ENCODE measurements at regions not wholly inside any gene's neighbourhood (a gene's known extent, or its start where the extent isn't known, plus 50 kb on each side); places are given as distances from the start of the nearest gene placed in this dataset.

- no peak for ATAC-seq
- Histone ChIP-seq H3K4me3 (no peak overlapping the region), H3K36me3 (ENCODE audit: low read depth) (no peaks in the 10 kb centered on the region), H3K9me3 (no peaks in the 10 kb centered on the region), H3K4me1 (ENCODE audit: low read depth) (no peaks in the 10 kb centered on the region)
- no peak for TF ChIP-seq CTCF (IDR thresholded peaks at IDR 0.05)
- DNase-seq = no peak
- intact Hi-C loops (cut with DNase I, micrococcal nuclease) = loop anchor here in 1 of 2 donors (10.0 kb wide), 1 partner anchor 1521 kb away; no protein-coding TSS in a partner anchor
These were observed 282.6 kb downstream of the ZNF608 start for GRCh38 chr5:124463851-124464250.

DNA sequence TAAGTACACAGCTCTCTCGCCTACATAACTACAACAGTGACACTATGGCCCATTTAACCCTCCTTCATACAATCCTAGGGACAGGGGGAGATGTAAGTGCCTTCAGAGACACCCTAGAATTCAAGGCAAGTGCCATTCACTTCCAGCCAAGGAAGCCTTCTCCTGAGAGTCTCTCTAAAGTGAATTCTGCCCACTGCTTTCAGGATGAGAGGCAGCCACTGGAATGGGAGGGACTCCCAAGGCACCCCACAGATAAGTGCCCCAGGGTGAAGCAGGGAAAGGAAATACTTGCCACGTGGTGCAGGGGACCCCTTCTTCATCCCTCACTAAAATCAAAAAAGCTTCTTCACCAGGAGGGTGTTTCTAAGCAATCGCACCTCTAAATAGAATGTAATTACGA is 283.7 kb downstream of the ZNF608 start:
- Histone ChIP-seq H3K4me3 (no peak overlapping the region), H3K9me3 (no peaks in the 10 kb centered on the region), H3K4me1 (ENCODE audit: low read depth) (no peaks in the 10 kb centered on the region), H3K36me3 (ENCODE audit: low read depth) (no peaks in the 10 kb centered on the region)
- DNase-seq (no peak), ATAC-seq (no peak)
- intact Hi-C loops (cut with DNase I, micrococcal nuclease) = loop anchor here in 1 of 2 donors (10.0 kb wide), 1 partner anchor 1522 kb away; no protein-coding TSS in a partner anchor
- no peak for TF ChIP-seq CTCF (IDR thresholded peaks at IDR 0.05)

DNA sequence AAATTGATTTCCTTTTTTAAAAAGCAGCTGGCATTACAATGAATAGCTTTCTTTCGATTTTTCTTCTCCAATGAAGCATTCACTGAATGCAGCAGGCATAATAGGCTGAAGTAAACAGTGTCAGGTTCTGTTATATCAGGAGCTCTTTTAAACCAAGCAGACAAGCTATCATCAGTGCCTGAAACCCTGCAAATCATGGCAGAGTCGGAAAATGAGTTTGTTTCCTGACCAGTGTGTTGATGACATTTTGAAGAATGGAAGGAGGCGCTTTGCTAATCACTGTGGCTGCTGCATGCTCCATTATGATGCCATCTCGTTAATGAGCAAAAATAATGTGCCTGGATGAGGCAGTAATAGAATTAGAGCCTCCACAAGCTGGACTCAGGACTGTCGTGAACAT is 284.5 kb downstream of the ZNF608 start:
- Histone ChIP-seq H3K36me3 (ENCODE audit: low read depth) (no peaks in the 10 kb centered on the region), H3K4me1 (ENCODE audit: low read depth) (no peaks in the 10 kb centered on the region), H3K9me3 (no peaks in the 10 kb centered on the region), H3K4me3 (no peak overlapping the region)
- intact Hi-C loops (cut with DNase I, micrococcal nuclease) = loop anchor here in 1 of 2 donors (10.0 kb wide), 1 partner anchor 1523 kb away; no protein-coding TSS in a partner anchor
- DNase-seq (no peak), ATAC-seq (no peak)
- no peak for TF ChIP-seq CTCF (IDR thresholded peaks at IDR 0.05)

DNA sequence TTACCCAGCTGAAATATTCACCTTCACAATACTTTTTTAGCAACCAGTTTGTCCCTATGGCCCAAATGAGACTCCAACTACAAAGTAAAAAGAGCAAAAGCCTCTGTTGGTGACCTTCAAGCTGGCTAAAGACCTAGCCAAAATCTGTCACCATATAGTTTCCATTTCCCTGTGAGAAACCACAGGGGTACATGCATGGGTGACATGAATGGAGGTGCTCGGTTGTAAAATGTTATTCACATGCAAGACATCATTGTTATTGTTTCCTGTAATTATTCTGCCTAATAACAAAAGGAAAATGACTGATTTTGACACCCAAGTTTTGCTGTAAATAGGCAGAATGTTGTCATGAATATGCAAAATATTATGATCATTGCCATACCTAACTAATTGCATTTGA is 285.3 kb downstream of the ZNF608 start:
- ATAC-seq (no peak), DNase-seq (no peak)
- Histone ChIP-seq H3K4me1 (ENCODE audit: low read depth) (no peaks in the 10 kb centered on the region), H3K9me3 (no peaks in the 10 kb centered on the region), H3K4me3 (no peak overlapping the region), H3K36me3 (ENCODE audit: low read depth) (no peaks in the 10 kb centered on the region)
- intact Hi-C loops (cut with DNase I, micrococcal nuclease) = loop anchor here in 1 of 2 donors (10.0 kb wide), 1 partner anchor 1524 kb away; no protein-coding TSS in a partner anchor
- TF ChIP-seq CTCF (IDR thresholded peaks at IDR 0.05) = no peak

DNA sequence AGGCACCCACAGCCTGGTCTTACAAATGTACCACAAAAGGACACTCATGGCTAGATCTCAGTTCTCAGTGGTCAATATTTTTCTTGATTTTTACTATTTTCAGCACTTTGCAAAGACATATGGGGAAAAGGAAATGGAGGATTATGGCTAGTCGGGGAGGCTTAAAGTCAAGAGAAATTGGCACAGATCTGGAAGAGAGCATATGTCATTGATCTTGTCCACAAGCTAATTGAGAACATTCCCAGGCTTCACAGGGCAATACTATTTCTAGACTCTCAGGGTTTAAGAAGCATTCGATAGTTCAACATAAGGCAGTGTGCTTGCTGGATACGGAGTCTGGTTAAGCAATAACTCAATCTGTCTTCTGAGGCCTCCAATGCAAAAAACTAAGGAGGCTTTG is 285.8 kb downstream of the ZNF608 start:
- Histone ChIP-seq H3K9me3 (no peaks in the 10 kb centered on the region), H3K4me1 (ENCODE audit: low read depth) (no peaks in the 10 kb centered on the region), H3K4me3 (no peak overlapping the region), H3K36me3 (ENCODE audit: low read depth) (no peaks in the 10 kb centered on the region)
- intact Hi-C loops (cut with DNase I, micrococcal nuclease) = loop anchor here in 1 of 2 donors (10.0 kb wide), 1 partner anchor 1524 kb away; no protein-coding TSS in a partner anchor
- ATAC-seq (no peak), DNase-seq (no peak)
- TF ChIP-seq CTCF (IDR thresholded peaks at IDR 0.05) = no peak

DNA sequence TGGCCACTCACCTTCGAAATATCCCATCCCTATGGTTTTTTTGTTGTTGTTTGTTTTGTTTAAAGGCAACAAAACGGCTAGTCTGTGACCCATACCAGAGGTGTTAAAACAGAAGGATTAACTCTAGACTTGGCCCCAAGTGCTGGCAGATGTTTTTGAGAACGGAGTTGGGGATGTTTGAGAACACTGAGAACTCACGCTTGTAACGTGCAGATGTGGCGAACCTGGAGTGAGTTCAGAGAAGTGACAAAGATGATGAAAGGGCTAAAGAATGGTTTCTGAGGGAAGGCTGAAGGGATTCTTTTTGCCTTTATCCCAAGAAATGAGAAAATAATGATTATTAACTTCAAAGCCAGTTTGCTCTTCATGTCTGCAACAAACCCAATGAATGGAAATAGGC is 286.5 kb downstream of the ZNF608 start:
- peak; percentile 29 for ATAC-seq
- Histone ChIP-seq H3K9me3 (no peaks in the 10 kb centered on the region), H3K4me3 (no peak overlapping the region), H3K36me3 (ENCODE audit: low read depth) (no peaks in the 10 kb centered on the region), H3K4me1 (ENCODE audit: low read depth) (no peaks in the 10 kb centered on the region)
- intact Hi-C loops (cut with DNase I, micrococcal nuclease) = loop anchor here in 1 of 2 donors (10.0 kb wide), 1 partner anchor 1525 kb away; no protein-coding TSS in a partner anchor
- no peak for TF ChIP-seq CTCF (IDR thresholded peaks at IDR 0.05)
- no peak for DNase-seq

Data from mucosa of descending colon (tissue), 3 donors.